ENCODE measurements at regions not wholly inside any gene's neighbourhood (a gene's known extent, or its start where the extent isn't known, plus 50 kb on each side); places are given as distances from the start of the nearest gene placed in this dataset.

GRCh38 chr20:50260479-50261221 lies 70.0 kb downstream of the CEBPB start:
- Histone ChIP-seq H2AFZ (ENCODE audit: low read depth, low read length) (no peak overlapping the region), H3K9ac (ENCODE audit: low read length) (no peak overlapping the region), H3K36me3 (replicated peaks; ENCODE audit: low read depth, low read length) (no peaks in the 10 kb centered on the region)

GRCh38 chr20:50261471-50262212 lies 71.0 kb downstream of the CEBPB start:
- Histone ChIP-seq H3K4me1 (ENCODE audit: low read length) (no peaks in the 10 kb centered on the region), H3K79me2 (ENCODE audit: low read length) (no peaks in the 10 kb centered on the region), H3K4me3 (ENCODE audit: low read length) (no peak overlapping the region), H3K4me2 (ENCODE audit: low read length) (no peak overlapping the region), H3K36me3 (replicated peaks; ENCODE audit: low read depth, low read length) (no peaks in the 10 kb centered on the region), H2AFZ (ENCODE audit: low read depth, low read length) (no peak overlapping the region), H3K27ac (ENCODE audit: low read length) (no peak overlapping the region), H3K9me3 (ENCODE audit: insufficient read depth, low read length) (no peaks in the 10 kb centered on the region), H3K27me3 (ENCODE audit: low read depth, low read length) (no peaks in the 10 kb centered on the region), H3K9ac (ENCODE audit: low read length) (no peak overlapping the region), H4K20me1 (ENCODE audit: insufficient read depth, low read length) (no peaks in the 10 kb centered on the region)
- no peak for TF ChIP-seq EZH2phosphoT487 (IDR thresholded peaks at IDR 0.05; ENCODE audit: low read depth)
- TF ChIP-seq, protein P1, sequence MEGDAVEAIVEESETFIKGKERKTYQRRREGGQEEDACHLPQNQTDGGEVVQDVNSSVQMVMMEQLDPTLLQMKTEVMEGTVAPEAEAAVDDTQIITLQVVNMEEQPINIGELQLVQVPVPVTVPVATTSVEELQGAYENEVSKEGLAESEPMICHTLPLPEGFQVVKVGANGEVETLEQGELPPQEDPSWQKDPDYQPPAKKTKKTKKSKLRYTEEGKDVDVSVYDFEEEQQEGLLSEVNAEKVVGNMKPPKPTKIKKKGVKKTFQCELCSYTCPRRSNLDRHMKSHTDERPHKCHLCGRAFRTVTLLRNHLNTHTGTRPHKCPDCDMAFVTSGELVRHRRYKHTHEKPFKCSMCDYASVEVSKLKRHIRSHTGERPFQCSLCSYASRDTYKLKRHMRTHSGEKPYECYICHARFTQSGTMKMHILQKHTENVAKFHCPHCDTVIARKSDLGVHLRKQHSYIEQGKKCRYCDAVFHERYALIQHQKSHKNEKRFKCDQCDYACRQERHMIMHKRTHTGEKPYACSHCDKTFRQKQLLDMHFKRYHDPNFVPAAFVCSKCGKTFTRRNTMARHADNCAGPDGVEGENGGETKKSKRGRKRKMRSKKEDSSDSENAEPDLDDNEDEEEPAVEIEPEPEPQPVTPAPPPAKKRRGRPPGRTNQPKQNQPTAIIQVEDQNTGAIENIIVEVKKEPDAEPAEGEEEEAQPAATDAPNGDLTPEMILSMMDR (IDR thresholded peaks at IDR 0.05; ENCODE audit: low read depth, low read length): no peak

More at GRCh38 chr20:50260479-50261221, 70.0 kb downstream of the CEBPB start:
- no peak overlapping the region for H3K27ac ChIP-seq (ENCODE audit: low read length)
- H3K27me3 ChIP-seq (ENCODE audit: low read depth, low read length): no peaks in the 10 kb centered on the region
- no peaks in the 10 kb centered on the region for H3K79me2 ChIP-seq (ENCODE audit: low read length)
- H3K4me2 ChIP-seq (ENCODE audit: low read length): no peak overlapping the region
- TF ChIP-seq, protein P1 (IDR thresholded peaks at IDR 0.05; ENCODE audit: low read depth, low read length): no peak
- TF ChIP-seq EZH2phosphoT487 (IDR thresholded peaks at IDR 0.05; ENCODE audit: low read depth): no peak
- H4K20me1 ChIP-seq (ENCODE audit: insufficient read depth, low read length): no peaks in the 10 kb centered on the region
- H3K4me3 ChIP-seq (ENCODE audit: low read length): no peak overlapping the region
- H3K4me1 ChIP-seq (ENCODE audit: low read length): no peaks in the 10 kb centered on the region
- H3K9me3 ChIP-seq (ENCODE audit: insufficient read depth, low read length): no peaks in the 10 kb centered on the region

GRCh38 chr20:50263831-50264230 lies 73.2 kb downstream of the CEBPB start:
- no peak overlapping the region for H3K27ac ChIP-seq (ENCODE audit: low read length)
- H4K20me1 ChIP-seq (ENCODE audit: insufficient read depth, low read length): no peaks in the 10 kb centered on the region
- no peaks in the 10 kb centered on the region for H3K9me3 ChIP-seq (ENCODE audit: insufficient read depth, low read length)
- H3K9ac ChIP-seq (ENCODE audit: low read length): no peak overlapping the region
- no peak overlapping the region for H2AFZ ChIP-seq (ENCODE audit: low read depth, low read length)
- no peaks in the 10 kb centered on the region for H3K36me3 ChIP-seq (replicated peaks; ENCODE audit: low read depth, low read length)
- no peak overlapping the region for H3K4me3 ChIP-seq (ENCODE audit: low read length)
- TF ChIP-seq EZH2phosphoT487 (IDR thresholded peaks at IDR 0.05; ENCODE audit: low read depth): no peak
- TF ChIP-seq, protein P1 (IDR thresholded peaks at IDR 0.05; ENCODE audit: low read depth, low read length): no peak
- no peak overlapping the region for H3K4me2 ChIP-seq (ENCODE audit: low read length)
- no peaks in the 10 kb centered on the region for H3K79me2 ChIP-seq (ENCODE audit: low read length)
- H3K4me1 ChIP-seq (ENCODE audit: low read length): no peaks in the 10 kb centered on the region
- H3K27me3 ChIP-seq (ENCODE audit: low read depth, low read length): 0 out of 2 replicates have a peak, but pooled peaks cover 3% of the 10 kb centered on the region

GRCh38 chr20:50264534-50265145 lies 74.0 kb downstream of the CEBPB start:
- no peak overlapping the region for H2AFZ ChIP-seq (ENCODE audit: low read depth, low read length)

More at GRCh38 chr20:50264534-50265145, 74.0 kb downstream of the CEBPB start:
- Histone ChIP-seq H3K79me2 (ENCODE audit: low read length) (no peaks in the 10 kb centered on the region), H3K4me2 (ENCODE audit: low read length) (no peak overlapping the region), H3K27ac (ENCODE audit: low read length) (no peak overlapping the region), H3K9me3 (ENCODE audit: insufficient read depth, low read length) (no peaks in the 10 kb centered on the region), H3K9ac (ENCODE audit: low read length) (no peak overlapping the region), H3K4me3 (ENCODE audit: low read length) (no peak overlapping the region), H3K36me3 (replicated peaks; ENCODE audit: low read depth, low read length) (no peaks in the 10 kb centered on the region), H4K20me1 (ENCODE audit: insufficient read depth, low read length) (no peaks in the 10 kb centered on the region), H3K4me1 (ENCODE audit: low read length) (no peaks in the 10 kb centered on the region), H3K27me3 (ENCODE audit: low read depth, low read length) (0 out of 2 replicates have a peak, but pooled peaks cover 3% of the 10 kb centered on the region)
- TF ChIP-seq EZH2phosphoT487 (IDR thresholded peaks at IDR 0.05; ENCODE audit: low read depth): no peak
- TF ChIP-seq, protein P1 (IDR thresholded peaks at IDR 0.05; ENCODE audit: low read depth, low read length): no peak
